Activated CD4-positive, alpha-beta T cell treated with anti-CD3 and anti-CD28 coated beads for 48 hours (primary cell): ENCODE measurements at regions not wholly inside any gene's neighbourhood (a gene's known extent, or its start where the extent isn't known, plus 50 kb on each side); places are given as distances from the start of the nearest gene placed in this dataset.

ENCODE experiments used
- DNase-seq: peaks from one replicate; pipeline ENCODE4 v3.0.0-alpha.2; 2020

DNA sequence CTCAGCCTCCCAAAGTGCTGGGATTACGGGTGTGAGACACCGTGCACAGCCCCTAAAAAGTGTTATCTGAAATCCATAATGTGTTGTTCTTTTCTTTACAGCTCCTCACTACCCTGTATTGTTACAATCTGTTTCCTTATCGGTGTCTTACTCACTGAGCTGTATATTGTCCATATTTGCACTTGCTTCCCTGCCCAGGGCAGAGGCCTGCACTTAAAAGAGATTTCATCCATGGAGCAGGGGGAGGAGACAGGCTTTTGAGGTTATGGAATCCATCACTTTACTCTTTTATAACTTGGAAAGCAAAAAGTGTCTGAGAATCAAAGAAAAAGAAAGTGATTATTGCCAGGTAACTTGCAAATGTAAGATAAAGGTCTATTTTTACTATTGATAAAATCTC lies 251.0 kb downstream of the DIO2 start:
- DNase-seq, result no peak

DNA sequence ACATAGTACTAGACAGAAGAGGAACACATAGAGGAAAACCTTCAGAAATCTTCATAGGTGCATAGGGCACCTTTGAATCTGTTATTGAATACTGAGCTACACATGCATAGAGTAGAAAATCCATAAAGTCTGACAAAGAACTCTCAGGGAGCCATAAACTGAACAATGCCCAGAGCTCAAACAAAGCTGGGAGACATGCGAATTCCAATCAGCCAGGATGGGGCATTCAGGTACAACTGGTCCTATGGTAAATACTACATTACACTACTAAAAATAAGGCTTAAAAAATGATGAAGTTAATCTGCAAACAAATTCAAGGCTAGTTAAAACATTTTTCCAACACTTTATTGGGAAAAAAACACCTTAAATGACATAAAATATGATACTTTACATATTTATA lies 259.7 kb downstream of the DIO2 start:
- no peak for DNase-seq

DNA sequence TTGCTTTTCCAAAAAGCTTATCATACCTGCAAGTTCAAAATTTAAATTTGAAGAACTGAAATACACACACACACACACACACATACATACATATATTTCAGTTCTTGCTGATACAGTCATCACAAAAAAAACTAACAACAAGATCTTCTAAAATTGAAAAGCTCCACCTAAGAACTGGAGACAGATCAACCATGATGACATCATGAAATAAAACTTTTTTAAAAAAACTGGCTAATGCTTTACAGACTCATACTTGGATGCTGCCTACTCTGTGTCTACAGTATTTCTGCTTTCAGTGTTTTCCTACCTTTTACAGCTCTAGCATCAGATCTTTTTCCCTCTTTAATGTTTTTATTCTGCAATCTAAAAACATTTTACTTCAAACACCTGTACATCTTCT lies 261.4 kb downstream of the DIO2 start:
- DNase-seq, result no peak

DNA sequence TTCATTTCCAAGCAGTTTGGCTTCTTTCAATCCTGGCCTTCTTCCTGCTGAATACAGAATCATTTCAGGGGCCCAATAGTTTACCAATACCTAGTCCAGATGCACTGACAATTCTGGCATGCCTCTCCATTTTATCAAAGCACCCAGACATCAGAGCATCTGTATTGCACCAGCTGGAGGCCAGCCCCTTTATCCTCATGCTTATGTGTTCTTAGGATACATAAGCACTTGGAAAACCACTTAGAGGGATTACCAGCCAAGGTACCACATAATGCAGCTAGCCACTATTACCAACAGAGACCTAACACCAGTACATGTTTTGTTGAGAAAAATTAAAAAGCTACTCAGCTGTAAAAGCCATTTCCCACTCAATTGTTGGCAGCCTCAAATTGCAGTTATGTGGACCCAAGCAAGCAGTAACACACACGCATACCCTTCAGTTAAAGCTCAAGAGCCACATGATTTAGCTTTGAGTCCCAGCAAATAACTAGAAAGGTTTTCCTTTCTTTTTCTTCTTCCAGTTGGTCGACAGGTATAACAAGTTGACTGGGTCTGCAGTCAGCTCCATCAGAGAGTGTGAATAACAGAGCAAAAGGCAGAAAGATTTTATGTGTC lies 263.8 kb downstream of the DIO2 start:
- no peak for DNase-seq

DNA sequence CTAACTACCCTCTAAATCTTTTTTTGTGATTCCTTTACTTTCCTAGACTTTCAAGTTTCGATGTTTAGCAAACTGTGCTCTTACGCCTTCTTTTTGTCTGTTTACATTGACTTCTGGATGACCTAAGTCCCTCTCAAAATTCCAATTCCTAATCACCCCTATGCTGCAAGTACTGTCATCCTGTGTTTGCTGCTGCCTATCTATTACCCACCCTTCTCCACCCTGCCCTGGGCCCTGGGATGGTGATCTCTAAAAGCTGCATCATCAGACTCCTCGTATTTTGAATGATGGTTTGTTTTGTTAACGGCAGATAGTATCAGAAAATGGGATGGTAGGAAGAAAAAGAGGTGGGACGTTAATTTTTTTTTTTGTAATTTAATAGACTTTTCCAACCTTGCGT lies 272.1 kb downstream of the DIO2 start:
- DNase-seq, result no peak

DNA sequence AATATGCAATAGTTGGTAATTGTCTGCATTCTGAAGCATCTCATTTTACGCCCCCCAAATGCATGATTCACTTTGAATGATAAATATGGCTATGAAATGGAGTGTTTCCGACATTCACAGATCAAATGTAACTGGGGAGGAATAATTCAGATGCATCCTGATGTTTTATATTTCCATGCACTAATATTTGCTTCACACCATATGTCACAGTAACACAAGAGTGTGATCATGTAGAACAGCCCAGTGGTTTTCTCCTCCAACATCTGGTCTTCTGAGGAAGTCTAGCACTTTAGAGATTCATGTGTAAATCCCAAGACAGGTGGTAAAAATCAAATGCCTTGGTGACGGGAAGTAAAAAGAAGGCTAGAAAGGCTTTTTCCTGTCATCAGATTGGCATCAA lies 273.1 kb downstream of the DIO2 start:
- no peak for DNase-seq

DNA sequence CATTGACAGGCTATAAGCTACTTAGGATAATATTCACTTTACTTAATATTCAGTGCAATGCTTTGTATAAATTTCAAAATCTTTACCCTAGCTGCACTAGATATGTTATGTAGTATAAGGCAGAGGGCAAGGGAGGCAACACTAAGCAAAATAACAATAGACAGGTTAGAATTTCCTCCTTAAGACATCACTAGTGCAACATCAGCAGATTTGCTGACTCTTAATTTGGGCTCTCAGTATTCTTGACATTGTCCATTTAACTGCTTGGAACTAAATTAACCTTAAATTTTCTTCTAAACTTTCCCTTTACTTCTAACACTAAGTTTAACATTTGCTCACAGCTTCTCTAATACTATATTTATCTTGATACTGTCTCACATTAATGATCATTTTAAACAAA lies 273.9 kb downstream of the DIO2 start:
- no peak for DNase-seq

DNA sequence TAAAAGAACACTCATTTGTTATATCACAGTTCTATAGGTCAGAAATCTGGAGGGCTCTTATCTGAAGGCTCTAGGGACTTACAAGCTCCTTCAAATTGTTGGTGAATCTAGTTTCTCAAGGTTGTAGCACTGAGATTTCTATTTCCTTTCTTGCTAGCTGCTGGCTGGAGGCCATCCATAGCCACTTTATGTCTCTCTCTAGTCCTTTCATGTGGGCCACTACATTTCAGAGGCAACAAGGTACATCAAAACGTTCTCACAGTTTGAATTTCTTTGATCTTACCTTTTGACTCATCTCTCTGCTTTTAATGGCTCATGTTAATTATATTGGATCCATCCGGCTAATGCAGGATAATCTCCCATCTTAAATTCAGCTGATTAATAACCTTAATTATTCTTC lies 286.8 kb downstream of the DIO2 start:
- no peak for DNase-seq

DNA sequence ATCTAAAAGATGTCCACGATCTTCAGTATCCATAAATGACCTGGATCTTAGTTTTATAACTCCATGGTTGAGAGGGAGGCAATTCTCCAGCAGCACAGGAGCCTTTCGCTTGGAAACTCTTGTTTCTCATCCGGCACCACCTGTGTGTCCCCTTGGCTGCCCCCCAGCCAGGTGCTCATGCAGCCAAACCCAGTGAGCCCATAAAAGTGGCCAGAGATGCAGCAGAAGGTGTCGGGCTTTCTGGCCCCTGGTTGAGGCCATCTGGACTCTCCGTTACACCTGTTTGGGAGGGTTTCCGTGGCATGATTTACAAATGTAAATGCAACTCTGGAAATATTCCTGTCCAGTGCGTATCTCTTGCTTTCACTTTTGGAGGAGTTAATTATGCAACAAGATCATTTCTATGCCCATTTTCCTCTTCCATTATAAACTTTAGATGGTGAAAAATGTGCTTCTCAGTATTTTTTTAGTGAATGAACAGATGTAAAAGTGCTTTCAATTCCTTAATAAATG lies 291.1 kb downstream of the DIO2 start:
- DNase-seq, result no peak
